Omental fat pad (tissue), 3 donors: ENCODE measurements at regions not wholly inside any gene's neighbourhood (a gene's known extent, or its start where the extent isn't known, plus 50 kb on each side); places are given as distances from the start of the nearest gene placed in this dataset.

Source experiments
- ATAC-seq: fragments of 150-250 bp; one replicate; pipeline ENCODE4 v1.9.1; 2016; ENCODE audit warnings: mild to moderate bottlenecking, moderate library complexity; ENCODE audit not compliant: low FRiP score
- DNase-seq: peaks from one replicate; pipeline ENCODE4 v3.0.0-alpha.2; 2019; ENCODE audit warnings: low spot score
- TF ChIP-seq, protein P1 (sequence below), 3 donors: fragments of 450-650 bp; IDR thresholded peaks; one replicate each; pipeline ENCODE4 v1.5.1; 2016 to 2017; ENCODE audit warnings: antibody characterized with exemption in 3 of 3, mild to moderate bottlenecking in 3 of 3, moderate library complexity in 2 of 3

DNA sequence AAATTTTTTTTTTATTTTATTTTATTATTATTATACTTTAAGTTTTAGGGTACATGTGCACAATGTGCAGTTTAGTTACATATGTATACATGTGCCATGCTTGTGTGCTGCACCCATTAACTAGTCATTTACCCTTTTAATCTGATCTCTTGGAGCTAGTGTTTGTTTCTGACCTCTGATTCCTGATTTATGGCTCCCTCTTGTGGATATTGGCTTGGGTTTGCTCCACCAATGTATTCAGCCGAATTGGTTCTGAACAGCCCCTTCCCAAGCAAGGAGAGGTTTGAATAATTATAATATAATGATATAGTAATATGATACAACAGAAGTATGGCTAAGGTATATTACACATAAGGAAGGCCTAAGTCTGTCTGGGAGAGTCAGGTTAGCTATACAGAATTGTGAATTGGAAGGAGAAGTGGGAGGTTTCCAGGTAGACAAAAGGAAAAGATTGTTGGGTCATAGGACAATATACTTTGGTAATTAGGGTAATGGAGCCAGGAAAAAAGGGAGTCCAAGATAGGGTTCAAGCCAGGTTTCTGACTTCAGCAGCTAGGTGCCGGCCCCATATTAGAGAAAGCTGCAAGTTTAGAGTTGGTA, 53.1 kb upstream of the HMCN1 start:
- TF ChIP-seq, protein P1, sequence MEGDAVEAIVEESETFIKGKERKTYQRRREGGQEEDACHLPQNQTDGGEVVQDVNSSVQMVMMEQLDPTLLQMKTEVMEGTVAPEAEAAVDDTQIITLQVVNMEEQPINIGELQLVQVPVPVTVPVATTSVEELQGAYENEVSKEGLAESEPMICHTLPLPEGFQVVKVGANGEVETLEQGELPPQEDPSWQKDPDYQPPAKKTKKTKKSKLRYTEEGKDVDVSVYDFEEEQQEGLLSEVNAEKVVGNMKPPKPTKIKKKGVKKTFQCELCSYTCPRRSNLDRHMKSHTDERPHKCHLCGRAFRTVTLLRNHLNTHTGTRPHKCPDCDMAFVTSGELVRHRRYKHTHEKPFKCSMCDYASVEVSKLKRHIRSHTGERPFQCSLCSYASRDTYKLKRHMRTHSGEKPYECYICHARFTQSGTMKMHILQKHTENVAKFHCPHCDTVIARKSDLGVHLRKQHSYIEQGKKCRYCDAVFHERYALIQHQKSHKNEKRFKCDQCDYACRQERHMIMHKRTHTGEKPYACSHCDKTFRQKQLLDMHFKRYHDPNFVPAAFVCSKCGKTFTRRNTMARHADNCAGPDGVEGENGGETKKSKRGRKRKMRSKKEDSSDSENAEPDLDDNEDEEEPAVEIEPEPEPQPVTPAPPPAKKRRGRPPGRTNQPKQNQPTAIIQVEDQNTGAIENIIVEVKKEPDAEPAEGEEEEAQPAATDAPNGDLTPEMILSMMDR (IDR thresholded peaks at IDR 0.05), result no peak
- ATAC-seq (no peak), DNase-seq (no peak)

DNA sequence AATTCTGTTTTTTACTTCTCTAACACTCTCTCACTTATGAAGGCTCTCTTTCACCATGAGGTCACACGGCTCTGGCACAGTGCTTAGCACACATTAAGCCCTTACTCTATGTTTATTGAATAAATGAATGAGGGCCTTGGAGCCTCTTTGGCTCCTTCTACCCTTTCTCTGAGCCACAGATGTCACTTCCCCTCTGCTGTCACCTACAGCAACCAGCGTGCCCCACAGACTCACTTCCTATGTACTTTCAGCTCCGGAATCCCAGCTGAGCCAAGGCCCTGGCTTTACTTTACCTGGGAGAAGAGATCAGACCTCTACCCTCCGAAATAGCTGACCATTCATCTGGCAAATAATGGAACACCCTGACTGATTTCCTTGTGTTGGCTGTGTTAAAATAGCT, 53.7 kb upstream of the HMCN1 start:
- DNase-seq (no peak), ATAC-seq (no peak)
- TF ChIP-seq, protein P1 (IDR thresholded peaks at IDR 0.05), result no peak

DNA sequence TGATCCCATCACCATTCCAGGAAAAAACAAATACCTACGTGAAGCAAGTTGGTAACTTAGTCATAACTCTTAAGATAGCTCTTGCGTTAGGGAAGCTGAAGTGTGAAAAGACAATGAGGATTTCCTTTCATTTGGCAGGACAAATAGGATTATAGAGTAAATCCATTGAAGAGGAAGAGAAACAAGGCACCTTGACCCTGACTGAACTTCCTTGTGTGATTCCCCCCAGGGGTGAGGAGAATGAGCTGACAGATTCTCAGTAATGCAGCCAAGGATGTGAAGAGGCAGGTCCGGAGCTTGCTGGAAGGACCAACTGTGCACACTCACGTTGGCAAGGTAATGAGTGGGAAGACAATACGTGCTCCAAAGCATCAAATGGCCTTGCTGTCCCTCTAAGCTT, 55.0 kb upstream of the HMCN1 start:
- no peak for DNase-seq
- TF ChIP-seq, protein P1 (IDR thresholded peaks at IDR 0.05), result no peak
- ATAC-seq, result no peak

DNA sequence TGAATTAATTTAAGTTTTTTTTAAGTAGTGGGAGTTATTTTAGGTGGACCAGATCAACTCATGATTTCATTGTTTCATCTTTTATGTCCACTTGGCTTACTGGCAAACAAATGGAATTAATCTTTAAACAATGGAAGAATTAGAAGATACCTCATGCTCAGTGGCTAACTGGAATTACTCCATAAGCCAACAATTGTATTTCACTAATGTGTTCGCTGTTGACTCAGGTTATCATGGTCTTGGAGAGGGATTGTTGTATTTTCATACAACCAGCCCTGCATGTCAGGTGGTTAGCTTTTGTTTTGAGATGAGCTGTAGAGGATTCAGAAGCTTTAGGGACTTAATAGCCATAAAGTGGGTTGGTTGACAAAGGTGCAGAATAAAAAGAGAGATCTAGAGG, 57.2 kb upstream of the HMCN1 start:
- TF ChIP-seq, protein P1 (IDR thresholded peaks at IDR 0.05), result no peak
- DNase-seq (no peak), ATAC-seq (no peak)

DNA sequence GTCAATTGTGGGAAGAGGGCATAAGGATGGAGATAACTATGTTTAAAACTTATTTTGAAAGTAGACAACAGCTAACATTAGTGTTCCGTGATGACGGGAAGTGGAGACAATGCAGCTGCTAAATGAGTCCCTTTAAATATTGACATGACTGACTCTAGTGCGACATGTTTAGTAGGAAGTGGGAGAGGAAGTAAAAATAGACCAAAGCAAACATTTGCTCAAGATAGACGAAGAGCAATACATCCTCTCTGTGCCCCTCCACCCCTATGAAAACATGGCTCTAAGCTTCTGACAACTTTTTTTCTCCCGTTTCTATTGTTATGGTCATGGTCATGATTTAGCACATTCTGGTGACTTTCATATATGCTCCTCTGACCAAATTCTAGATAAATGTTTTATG, 60.0 kb upstream of the HMCN1 start:
- no peak for ATAC-seq

DNA sequence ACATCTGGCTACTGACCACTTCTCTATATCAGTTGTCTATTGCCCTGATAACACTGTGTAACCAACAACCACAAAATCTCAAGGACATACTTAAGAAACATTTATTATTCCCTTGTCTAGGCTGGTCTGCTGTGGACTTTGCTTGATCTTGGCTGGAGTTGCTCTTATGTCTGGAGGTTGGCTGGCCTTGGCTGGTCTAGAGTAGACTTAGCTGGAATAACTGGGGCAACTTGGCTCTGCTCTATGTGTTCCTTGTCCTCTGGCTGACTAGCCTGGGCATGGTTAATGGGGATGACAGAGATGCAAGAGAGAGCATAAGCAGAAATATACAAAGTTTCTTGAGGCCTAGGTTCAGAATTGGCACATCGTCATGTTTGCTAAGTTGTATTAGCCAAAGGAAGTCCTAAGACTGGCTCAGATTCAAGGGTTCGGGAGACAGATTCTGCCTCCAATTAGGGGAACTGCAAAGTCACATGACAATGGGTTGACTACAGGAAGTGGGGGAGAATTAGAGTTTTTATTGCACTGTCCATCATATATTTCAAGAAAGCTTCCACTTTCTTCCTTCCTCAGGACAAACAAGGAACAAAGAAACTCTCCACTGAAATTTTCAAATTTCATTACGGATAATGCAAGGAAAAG, 61.4 kb upstream of the HMCN1 start:
- TF ChIP-seq, protein P1 (IDR thresholded peaks at IDR 0.05), result no peak
- ATAC-seq (no peak), DNase-seq (no peak)

More for the DNA sequence above, 60.0 kb upstream of the HMCN1 start:
- TF ChIP-seq, protein P1 (IDR thresholded peaks at IDR 0.05), result no peak
- DNase-seq, result no peak

DNA sequence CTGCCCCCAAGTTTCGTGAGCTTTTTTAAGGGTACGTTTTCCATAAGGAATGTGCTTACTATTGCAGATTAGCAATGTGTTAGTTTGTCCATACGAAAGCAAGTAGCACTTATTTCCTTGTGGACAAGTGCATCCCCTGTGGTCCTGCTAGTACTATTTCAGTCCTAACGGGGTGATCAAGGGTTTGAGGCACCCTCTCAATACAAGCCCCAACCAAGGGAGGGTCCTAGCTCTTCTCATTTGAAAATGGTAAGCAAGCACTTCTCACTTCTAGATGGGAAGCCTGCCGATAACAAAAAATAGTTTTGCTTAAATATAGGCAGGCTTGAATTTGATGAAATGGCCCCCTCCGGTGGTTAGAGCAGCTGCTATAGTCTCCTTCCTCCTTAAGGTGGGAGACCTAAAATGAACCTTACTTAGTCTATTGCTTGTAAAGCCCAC, 64.0 kb upstream of the HMCN1 start:
- ATAC-seq, result no peak
- TF ChIP-seq, protein P1 (IDR thresholded peaks at IDR 0.05), result no peak
- DNase-seq, result no peak
